Stimulated activated CD4-positive, alpha-beta T cell treated with anti-CD3 and anti-CD28 coated beads, Interleukin-4, amount 100 ng/mL, for 4 hours (primary cell): ENCODE measurements at regions not wholly inside any gene's neighbourhood (a gene's known extent, or its start where the extent isn't known, plus 50 kb on each side); places are given as distances from the start of the nearest gene placed in this dataset.
"Not testable (repeated sequence)": the region's sequence is repeated elsewhere in the genome, so short reads cannot be mapped to it uniquely, and the experiment has no call there.

ENCODE experiments used
- DNase-seq, 2 experiments: peaks; one replicate each; pipeline ENCODE4 v3.0.0-alpha.2; 2020

GRCh38 chr3:139116631-139117030, 71.9 kb upstream of the PRR23C start:
- DNase-seq: not testable (repeated sequence)

DNA sequence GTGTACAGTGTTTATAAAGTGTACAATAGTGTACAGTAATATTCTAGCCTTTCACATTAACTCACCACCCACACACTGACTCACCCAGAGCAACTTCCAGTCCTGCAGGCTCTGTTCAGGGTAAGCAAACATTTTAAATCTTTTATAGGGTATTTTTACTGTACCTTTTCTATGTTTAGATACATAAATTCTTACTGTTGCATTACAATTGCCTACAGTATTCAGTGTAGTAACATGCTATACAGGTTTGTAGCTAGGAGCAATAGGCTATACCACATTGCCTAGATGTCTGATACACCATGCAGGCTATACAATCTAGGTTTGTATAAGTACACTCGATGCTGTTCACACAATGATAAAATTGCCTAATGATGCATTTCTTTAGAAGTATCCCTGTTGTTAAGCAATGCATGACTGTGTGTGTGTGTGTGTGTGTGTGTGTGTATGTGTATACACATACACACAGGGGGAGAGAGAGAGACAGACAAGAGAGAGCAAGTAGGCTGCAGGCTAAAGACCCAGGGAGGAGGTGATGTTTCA, 72.5 kb upstream of the PRR23C start:
- no peak for DNase-seq

DNA sequence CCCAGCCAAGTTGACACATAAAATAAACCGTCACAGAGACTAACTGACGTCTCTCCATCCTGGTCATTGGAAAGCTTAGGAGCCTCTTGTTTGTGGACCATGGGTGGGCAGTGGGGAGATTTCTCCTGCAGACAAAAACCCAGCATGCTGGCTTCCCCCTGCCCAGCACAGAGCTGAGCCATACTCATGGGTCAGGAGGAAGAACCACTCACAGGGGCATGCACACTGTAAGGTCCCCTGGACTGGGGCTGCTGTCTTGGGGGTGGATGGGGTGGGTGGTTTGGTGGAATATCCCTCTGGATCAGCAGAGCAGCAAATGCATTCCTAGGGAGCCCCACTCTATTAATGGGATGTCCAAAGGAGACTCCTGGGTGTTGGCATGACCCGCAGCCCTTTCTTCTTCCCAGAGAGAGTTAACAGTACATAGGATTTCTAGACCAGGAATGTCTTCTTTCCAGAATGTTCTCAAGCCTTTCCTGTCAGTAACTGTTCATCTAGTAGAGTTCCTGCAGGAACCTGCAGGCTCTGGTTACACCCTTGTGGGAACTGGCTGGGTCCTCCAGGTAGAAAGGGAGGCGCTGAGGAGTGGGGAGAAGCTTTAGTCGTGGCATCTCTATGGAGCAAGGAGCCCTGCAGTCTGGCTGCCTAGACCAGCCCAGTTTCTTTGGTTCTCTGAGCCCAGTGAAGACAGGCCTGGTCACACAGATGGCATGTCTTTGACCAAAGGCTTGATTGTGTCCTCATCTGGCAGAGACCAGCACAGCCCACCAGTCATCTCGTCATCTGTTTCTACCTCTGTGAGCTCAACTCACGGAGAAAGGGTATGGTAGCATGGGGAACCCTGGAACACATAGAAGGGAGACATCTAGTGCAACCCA, 73.4 kb upstream of the PRR23C start:
- DNase-seq: no peak

- no peak for DNase-seq
Measured at GRCh38 chr3:139118835-139119234, 74.1 kb upstream of the PRR23C start.

- DNase-seq: no peak
Measured at GRCh38 chr3:139119331-139120025, 74.8 kb upstream of the PRR23C start.

GRCh38 chr3:139120086-139121056, 75.7 kb upstream of the PRR23C start:
- no peak for DNase-seq

GRCh38 chr3:139121513-139122220, 77.0 kb upstream of the PRR23C start:
- no peak for DNase-seq

- DNase-seq: no peak
Measured at GRCh38 chr3:139122221-139122581, 77.5 kb upstream of the PRR23C start.

- DNase-seq: no peak
Measured at GRCh38 chr3:139122612-139123011, 77.9 kb upstream of the PRR23C start.

DNA sequence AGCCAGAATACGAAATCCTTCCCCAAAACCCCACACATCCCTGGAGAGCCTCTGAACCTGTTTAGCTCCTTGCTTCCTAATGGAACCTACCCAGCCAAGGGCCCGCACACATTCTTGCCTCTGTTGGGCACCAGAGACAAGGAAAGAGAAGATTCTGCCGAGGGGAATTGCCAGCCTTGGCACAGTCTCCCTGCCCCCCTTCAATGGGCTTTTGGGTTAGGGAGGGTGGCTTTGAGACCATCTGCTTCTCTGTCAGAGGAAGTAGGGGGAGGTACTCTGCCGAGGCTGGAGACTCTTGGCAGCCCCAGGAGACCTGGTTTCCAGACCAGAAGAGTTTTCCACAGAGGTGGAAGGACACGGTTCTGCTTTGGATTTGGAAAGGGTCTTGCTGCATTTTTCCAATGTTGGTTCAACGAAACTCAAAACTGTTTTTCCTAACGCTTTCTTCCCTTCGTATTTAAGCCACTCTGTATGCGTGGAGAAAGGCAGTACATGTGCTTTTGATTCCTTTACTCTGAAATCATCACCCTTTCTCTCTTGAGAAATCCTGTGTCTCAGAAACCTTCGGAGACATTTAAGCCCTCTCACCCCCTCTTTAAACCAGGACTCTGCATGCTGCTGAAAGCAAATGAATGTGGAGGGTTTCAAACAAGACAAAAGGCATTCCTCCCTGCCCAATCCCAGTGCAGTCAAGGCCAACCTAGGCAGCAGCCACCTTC, 78.8 kb upstream of the PRR23C start:
- no peak for DNase-seq

- DNase-seq: no peak
Measured at GRCh38 chr3:139124197-139124596, 79.5 kb upstream of the PRR23C start.

DNA sequence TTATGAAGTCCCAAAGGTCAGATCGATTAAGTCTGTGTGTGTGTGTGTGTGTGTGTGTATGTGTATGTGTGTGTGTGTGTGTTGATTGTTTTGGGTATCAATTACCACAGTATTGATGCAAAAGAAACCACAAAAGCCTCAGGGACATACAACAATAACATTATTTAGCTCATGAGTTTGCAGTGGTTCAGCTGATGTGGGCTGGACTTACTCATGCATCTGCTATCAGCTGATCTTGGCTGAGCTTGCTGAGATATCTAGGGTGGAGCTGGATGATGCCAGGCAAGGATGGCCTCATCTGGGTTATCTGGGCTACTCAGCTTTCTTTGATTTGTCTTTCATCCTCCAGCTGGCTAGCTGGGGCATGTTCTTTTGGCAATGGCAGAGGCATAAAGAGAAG, 82.4 kb upstream of the PRR23C start:
- no peak for DNase-seq

GRCh38 chr3:139127629-139128028, 82.9 kb upstream of the PRR23C start:
- DNase-seq: not testable (repeated sequence)

DNA sequence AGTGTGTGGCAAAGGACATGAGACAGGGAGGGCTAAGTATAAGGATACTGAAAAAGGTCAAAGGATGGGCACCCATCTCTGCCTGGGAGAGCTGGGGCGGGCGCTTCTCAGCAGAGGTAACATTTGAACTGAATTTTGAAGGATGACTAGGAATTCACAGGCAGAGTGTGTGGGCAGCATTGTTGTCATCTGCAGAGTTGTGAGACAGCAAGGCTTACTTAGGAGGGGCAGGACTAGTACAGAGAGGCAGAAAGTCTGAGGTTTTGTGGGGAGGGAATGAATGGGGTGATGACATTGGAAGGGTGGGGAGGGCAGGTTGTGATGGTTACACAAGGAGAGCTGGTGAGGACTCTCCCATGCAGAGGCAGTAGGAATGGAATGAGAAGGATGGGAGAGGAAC, 84.1 kb upstream of the PRR23C start:
- DNase-seq: no peak

- DNase-seq: no peak
Measured at GRCh38 chr3:139129892-139130291, 85.2 kb upstream of the PRR23C start.

- DNase-seq: no peak
Measured at GRCh38 chr3:139130390-139131140, 85.9 kb upstream of the PRR23C start.

DNA sequence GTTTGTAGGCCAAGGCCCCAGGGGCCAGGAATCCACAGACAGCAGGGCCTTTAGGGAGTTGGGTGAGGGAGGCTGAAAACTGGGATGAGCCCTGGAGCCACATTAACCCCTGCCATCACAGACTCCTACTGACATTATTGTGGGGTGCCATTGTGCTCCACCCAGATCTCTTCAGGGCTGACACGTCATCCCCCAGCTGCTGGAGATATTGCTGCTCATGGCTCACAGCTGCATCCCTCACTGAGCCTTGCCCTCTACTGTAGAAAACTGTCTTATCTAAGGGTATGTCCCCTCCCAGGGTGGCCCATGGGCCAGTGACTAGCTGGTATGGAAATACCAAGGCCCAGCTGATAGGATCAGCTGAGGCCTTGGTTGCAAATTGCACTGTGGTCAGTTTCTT, 87.3 kb upstream of the PRR23C start:
- DNase-seq: no peak

DNA sequence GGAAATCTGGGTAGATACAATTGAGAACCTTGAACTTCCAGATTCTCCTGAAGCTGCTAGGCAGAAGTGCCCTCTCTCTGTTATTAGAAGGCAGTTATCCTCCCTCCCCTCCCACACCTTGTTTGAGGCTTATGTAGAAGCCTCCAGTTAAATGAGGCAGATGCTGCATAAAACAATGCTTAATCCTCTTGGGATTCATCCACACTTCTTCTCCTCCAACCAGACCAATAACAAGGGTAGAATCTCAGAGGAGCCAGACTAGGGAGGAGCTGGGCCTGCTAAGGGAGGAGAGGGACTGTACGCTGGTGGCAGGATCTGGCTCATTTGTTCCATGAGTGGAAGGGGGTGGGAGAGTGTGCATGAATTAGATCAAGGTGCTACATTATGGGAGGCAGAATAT, 88.3 kb upstream of the PRR23C start:
- DNase-seq: no peak

DNA sequence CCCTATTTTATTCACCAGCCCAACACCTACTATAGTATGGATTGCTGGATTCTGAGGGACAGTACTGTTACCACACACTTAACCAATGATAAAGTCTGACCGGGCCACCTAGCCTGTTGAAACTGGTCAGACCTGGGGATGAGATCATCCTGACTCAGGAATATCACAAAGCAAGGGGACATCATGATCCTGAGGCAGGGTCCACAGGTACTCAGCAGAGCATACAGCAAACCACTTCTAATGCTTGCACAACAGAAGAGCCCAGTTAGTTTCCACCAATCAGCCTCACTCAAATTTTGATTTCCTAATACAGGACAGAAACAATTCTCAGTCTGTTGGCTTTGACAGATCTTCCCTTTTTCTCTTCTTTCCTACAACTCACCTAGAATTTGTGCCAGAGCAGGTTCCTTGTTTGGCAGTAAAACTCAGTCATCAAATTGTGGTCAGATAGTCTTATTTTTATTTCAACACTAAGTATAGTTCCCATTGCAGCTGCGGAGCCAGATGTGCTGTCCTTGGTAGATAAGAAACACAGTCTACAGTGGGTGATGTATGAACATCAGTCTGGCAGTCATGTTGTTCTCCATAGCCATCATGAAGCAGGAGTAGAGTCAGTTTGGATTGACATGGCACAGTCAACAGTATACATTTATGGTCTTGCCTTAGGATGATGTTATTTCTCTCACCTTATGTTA, 90.1 kb upstream of the PRR23C start:
- no peak for DNase-seq

GRCh38 chr3:139135657-139136056, 91.0 kb upstream of the PRR23C start:
- DNase-seq: no peak
